HCT116 (cell line): ENCODE measurements at regions not wholly inside any gene's neighbourhood (a gene's known extent, or its start where the extent isn't known, plus 50 kb on each side); places are given as distances from the start of the nearest gene placed in this dataset.

Experiments used
- ATAC-seq: fragments of 200-7000 bp; cut with Tn5 transposase; 2 replicates; pipeline ENCODE4 v1.9.1; 2020; ENCODE audit warnings: mild to moderate bottlenecking, moderate library complexity
- BruUV-seq: library from RNA; stranded (reverse); fragments of 400-500 nt; replicated peaks from 2 replicates; lab custom pipeline; 2021; lab: Mats Ljungman, UMichigan
- CTCF ChIA-PET: fragments of 300-600 bp; sonication (Branson Sonifier 250); formaldehyde crosslinking; loops from one replicate; lab custom pipeline; 2021; ENCODE audit warnings: antibody characterized with exemption; lab: Charles Lee
- POLR2A ChIA-PET: fragments of 300-600, 350-600 bp; sonication (Branson Sonifier 250); formaldehyde crosslinking; loops from one replicate; lab custom pipeline; 2021; ENCODE audit warnings: antibody characterized with exemption; lab: Charles Lee
- RAD21 ChIA-PET, 2 experiments: fragments of 300-600 bp; sonication (Branson Sonifier 250); formaldehyde crosslinking; loops; one replicate each; lab custom pipeline; 2023; ENCODE audit warnings: low total read pairs in 2 of 2; ENCODE audit not compliant: uncharacterized antibody in 2 of 2, unreplicated experiment in 2 of 2, low non-redundant PET in 1 of 2; lab: Charles Lee
- DNase-seq: peaks from one replicate; pipeline ENCODE4 v3.0.0-alpha.2; 2010; ENCODE audit warnings: low read depth, low spot score
- H2AFZ ChIP-seq: fragments of 200-600 bp; shearing (Covaris generic), sonication (generic); 2 replicates; pipeline ENCODE4 v1.6.1; 2017; ENCODE audit warnings: low read depth, mixed run types, mixed read lengths, antibody characterized with exemption, low read length; ENCODE audit not compliant: poor library complexity, severe bottlenecking
- H3K27ac ChIP-seq: 2 replicates; pipeline ENCODE4 v1.5.1; 2012; ENCODE audit warnings: low read depth, low read length
- H3K27me3 ChIP-seq: fragments of 200-600 bp; sonication (generic); 2 replicates; pipeline ENCODE4 v1.6.1; 2016; ENCODE audit warnings: mixed run types, low read length, mixed read lengths; ENCODE audit not compliant: insufficient read depth
- H3K36me3 ChIP-seq, 2 experiments: fragments of 200-500 bp in 1 of 2; fragments of 200-600 bp in 1 of 2; sonication (Bioruptor generic) in 1 of 2; sonication (generic) in 1 of 2; 2 replicates each; pipeline versions ENCODE4 v1.5.1 to v1.6.1; 2014 to 2016; ENCODE audit warnings: low read length in 2 of 2, inconsistent platforms in 1 of 2, mixed read lengths in 1 of 2, mixed run types in 1 of 2; ENCODE audit not compliant: insufficient read depth in 2 of 2, control insufficient read depth in 1 of 2
- H3K4me1 ChIP-seq, 2 experiments: fragments of 200-600 bp in 1 of 2; sonication (generic) in 1 of 2; 2 replicates each; pipeline versions ENCODE4 v1.5.1 to v1.6.1; 2012 to 2017; ENCODE audit warnings: low read length in 2 of 2, inconsistent platforms in 1 of 2, mild to moderate bottlenecking in 1 of 2, mixed read lengths in 1 of 2, mixed run types in 1 of 2, moderate library complexity in 1 of 2; ENCODE audit not compliant: insufficient read depth in 2 of 2, control insufficient read depth in 1 of 2
- H3K4me2 ChIP-seq: fragments of 200-600 bp; sonication (generic); 2 replicates; pipeline ENCODE4 v1.6.1; 2017; ENCODE audit warnings: mixed run types, low read length, mixed read lengths
- H3K4me3 ChIP-seq, 2 experiments: fragments of 200-600 bp in 1 of 2; sonication (generic) in 1 of 2; replicated peaks in 1 of 2; 2 replicates each; pipeline ENCODE4 v1.5.1; 2011 to 2016; ENCODE audit warnings: low read length in 2 of 2, control low read depth in 1 of 2, low read depth in 1 of 2, mild to moderate bottlenecking in 1 of 2, mixed read lengths in 1 of 2, mixed run types in 1 of 2
- H3K79me2 ChIP-seq: fragments of 200-600 bp; sonication (generic); 2 replicates; pipeline ENCODE4 v1.6.1; 2017; ENCODE audit warnings: mild to moderate bottlenecking, mixed run types, low read length, moderate library complexity, mixed read lengths; ENCODE audit not compliant: insufficient read depth
- H3K9ac ChIP-seq: fragments of 200-600 bp; sonication (generic); 2 replicates; pipeline ENCODE4 v1.6.1; 2016; ENCODE audit warnings: low read length, mixed read lengths
- H3K9me2 ChIP-seq: fragments of 200-600 bp; sonication (generic), shearing (Covaris generic); 2 replicates; pipeline ENCODE4 v1.6.1; 2017; ENCODE audit warnings: mixed run types, mild to moderate bottlenecking, moderate library complexity; ENCODE audit not compliant: insufficient read depth
- H3K9me3 ChIP-seq, 2 experiments: fragments of 200-500 bp in 1 of 2; fragments of 200-600 bp in 1 of 2; sonication (Bioruptor generic) in 1 of 2; sonication (generic) in 1 of 2; 2 replicates each; pipeline ENCODE4 v1.6.1; 2014 to 2017; ENCODE audit warnings: low read length in 2 of 2, mixed read lengths in 2 of 2, inconsistent platforms in 1 of 2, low read depth in 1 of 2, mild to moderate bottlenecking in 1 of 2, mixed run types in 1 of 2, moderate library complexity in 1 of 2; ENCODE audit not compliant: control insufficient read depth in 1 of 2, insufficient read depth in 1 of 2
- H4K20me1 ChIP-seq: fragments of 200-600 bp; sonication (generic), shearing (Covaris generic); 2 replicates; pipeline ENCODE4 v1.6.1; 2017; ENCODE audit warnings: mixed run types, mild to moderate bottlenecking, moderate library complexity; ENCODE audit not compliant: insufficient read depth
- ATF3 ChIP-seq: IDR thresholded peaks from 2 replicates; pipeline ENCODE4 v1.6.1; 2012
- CTCF ChIP-seq, 3 experiments: fragments of 200-600 bp in 1 of 3; sonication (generic) in 1 of 3; IDR thresholded peaks in 2 of 3; conservative IDR thresholded peaks in 1 of 3; 2 replicates each; pipeline ENCODE4 v1.5.1; 2012 to 2017; ENCODE audit warnings: low read depth in 2 of 3, low read length in 2 of 3, antibody characterized with exemption in 1 of 3, borderline replicate concordance in 1 of 3, control low read depth in 1 of 3, mild to moderate bottlenecking in 1 of 3, mixed read lengths in 1 of 3, mixed run types in 1 of 3, moderate library complexity in 1 of 3; ENCODE audit not compliant: insufficient read depth in 1 of 3
- ELF1 ChIP-seq: IDR thresholded peaks from 2 replicates; pipeline ENCODE4 v1.6.1; 2012; ENCODE audit warnings: low read depth, borderline replicate concordance
- EZH2 ChIP-seq: fragments of 200-600 bp; sonication (generic); IDR thresholded peaks from 2 replicates; pipeline ENCODE4 v1.6.1; 2017; ENCODE audit warnings: antibody characterized with exemption, mixed run types
- EZH2phosphoT487 ChIP-seq: fragments of 200-600 bp; IDR thresholded peaks from 2 replicates; pipeline ENCODE4 v1.6.1; 2018; ENCODE audit warnings: antibody characterized with exemption, borderline replicate concordance
- FOSL1 ChIP-seq: IDR thresholded peaks from 2 replicates; pipeline ENCODE4 v1.6.1; 2012; ENCODE audit warnings: low read depth
- JUND ChIP-seq: IDR thresholded peaks from 2 replicates; pipeline ENCODE4 v1.6.1; 2012
- MAX ChIP-seq: IDR thresholded peaks from 2 replicates; pipeline ENCODE4 v1.6.1; 2012
- POLR2AphosphoS5 ChIP-seq: IDR thresholded peaks from 2 replicates; pipeline ENCODE4 v1.6.1; 2011; ENCODE audit warnings: mild to moderate bottlenecking, low read depth, low read length, moderate library complexity
- RAD21 ChIP-seq: IDR thresholded peaks from 2 replicates; pipeline ENCODE4 v1.6.1; 2012; ENCODE audit warnings: low read depth, mild to moderate bottlenecking
- REST ChIP-seq: IDR thresholded peaks from 2 replicates; pipeline ENCODE4 v1.6.1; 2012; ENCODE audit warnings: low read depth
- SRF ChIP-seq: IDR thresholded peaks from 2 replicates; pipeline ENCODE4 v1.6.1; 2012; ENCODE audit warnings: low read depth
- ZBTB33 ChIP-seq: IDR thresholded peaks from 2 replicates; pipeline ENCODE4 v1.6.1; 2011; ENCODE audit warnings: mild to moderate bottlenecking, low read length, moderate library complexity; ENCODE audit not compliant: insufficient replicate concordance; ENCODE audit errors: extremely low read depth
- ZFX ChIP-seq: fragments of 450-650 bp; IDR thresholded peaks from 2 replicates; pipeline ENCODE4 v1.6.1; 2017
- ZNF274 ChIP-seq: fragments of 200-500 bp; sonication (Bioruptor generic); IDR thresholded peaks from 2 replicates; pipeline ENCODE4 v1.6.1; 2014; ENCODE audit warnings: mild to moderate bottlenecking, low read depth, low read length, inconsistent platforms
- intact Hi-C: fragments of 100-400 bp; cut with micrococcal nuclease; formaldehyde crosslinking; loops from 2 replicates; pipeline ENCODE4 v1.10.0; 2022

GRCh38 chr2:173463846-173464245 lies 109.2 kb downstream of the CDCA7 start:
- ChIA-PET RAD21 (no interaction called here), POLR2A (no interaction called here), CTCF (interaction anchor here (1.6 kb wide), 1 partner anchor 15 kb away, joined by 4 read pairs; no protein-coding TSS in a partner anchor)
- H3K9me3 ChIP-seq, result no peaks in the 10 kb centered on the region
- H3K4me1 ChIP-seq, result no peaks in the 10 kb centered on the region
- H3K4me3 ChIP-seq, result no peak overlapping the region
- no peaks in the 10 kb centered on the region for H3K36me3 ChIP-seq
- H3K4me2 ChIP-seq, result no peak overlapping the region
- no TSS peak for BruUV-seq
- no peak overlapping the region for H3K9ac ChIP-seq
- ATAC-seq (no peak), DNase-seq (no peak)
- no peak overlapping the region for H2AFZ ChIP-seq
- no peaks in the 10 kb centered on the region for H3K79me2 ChIP-seq
- no peaks in the 10 kb centered on the region for H3K9me2 ChIP-seq
- intact Hi-C loops, result no loop called here
- no peak for TF ChIP-seq ZFX
- no peak for TF ChIP-seq ZNF274
- no peak for TF ChIP-seq ATF3
- TF ChIP-seq EZH2, result no peak
- TF ChIP-seq ZBTB33, result no peak
- no peak for TF ChIP-seq FOSL1
- TF ChIP-seq EZH2phosphoT487, result no peak
- TF ChIP-seq CTCF (IDR thresholded peaks at IDR 0.05 in 2 of 3, conservative IDR thresholded peaks at IDR 0.05 in 1 of 3; ENCODE audit: borderline replicate concordance in 1 of 3, insufficient read depth in 1 of 3, low read depth in 2 of 3, low read length in 2 of 3), result no peak
- no peak for TF ChIP-seq POLR2AphosphoS5
- no peak for TF ChIP-seq JUND
- no peak for TF ChIP-seq RAD21
- no peak for TF ChIP-seq MAX
- TF ChIP-seq REST, result no peak
- TF ChIP-seq ELF1, result no peak
- no peak for TF ChIP-seq SRF
- H4K20me1 ChIP-seq, result no peaks in the 10 kb centered on the region
- H3K27me3 ChIP-seq, result no peaks in the 10 kb centered on the region
- no peak overlapping the region for H3K27ac ChIP-seq
